ENCODE measurements at regions not wholly inside any gene's neighbourhood (a gene's known extent, or its start where the extent isn't known, plus 50 kb on each side); places are given as distances from the start of the nearest gene placed in this dataset.

- Histone ChIP-seq H2AFZ (ENCODE audit: low read depth, low read length) (no peak overlapping the region), H3K4me2 (ENCODE audit: insufficient read depth, low read length) (no peak overlapping the region), H3K4me1 (ENCODE audit: control insufficient read depth, extremely low read depth, insufficient read depth, low read length) (no peaks in the 10 kb centered on the region), H3K79me2 (ENCODE audit: control insufficient read depth, insufficient read depth, low read length) (no peaks in the 10 kb centered on the region), H3K9ac (replicated peaks; ENCODE audit: extremely low read depth, insufficient read depth, low read length) (no peak overlapping the region), H3K27ac (ENCODE audit: insufficient read depth, low read depth, low read length) (no peak overlapping the region), H3K4me3 (replicated peaks in 1 of 3; ENCODE audit: insufficient read depth in 1 of 3, low read depth in 1 of 3, low read length in 3 of 3) (no peak overlapping the region), H3K27me3 (ENCODE audit: control insufficient read depth in 2 of 2, insufficient read depth in 2 of 2, low read length in 2 of 2) (no peaks in the 10 kb centered on the region), H4K20me1 (replicated peaks; ENCODE audit: control insufficient read depth, extremely low read depth, insufficient read depth, low read length) (no peaks in the 10 kb centered on the region), H3K36me3 (ENCODE audit: control insufficient read depth in 2 of 2, extremely low read depth in 1 of 2, insufficient read depth in 2 of 2, low read length in 2 of 2) (no peaks in the 10 kb centered on the region), H3K9me3 (replicated peaks; ENCODE audit: control insufficient read depth, insufficient read depth, low read length) (no peaks in the 10 kb centered on the region), H3K9me1 (replicated peaks; ENCODE audit: control insufficient read depth, extremely low read depth, insufficient read depth, low read length) (no peaks in the 10 kb centered on the region)
- no peak for TF ChIP-seq MAX (IDR thresholded peaks at IDR 0.05; ENCODE audit: insufficient read depth, insufficient read length)
- TF ChIP-seq CTCF (IDR thresholded peaks at IDR 0.05; ENCODE audit: extremely low read depth in 1 of 2, insufficient read depth in 1 of 2, low read depth in 1 of 2, low read length in 2 of 2) = no peak
- TF ChIP-seq MYC (IDR thresholded peaks at IDR 0.05; ENCODE audit: low read depth, low read length) = no peak
- TF ChIP-seq JUN (IDR thresholded peaks at IDR 0.05; ENCODE audit: borderline replicate concordance, insufficient read depth, insufficient read length, low read depth) = no peak
- no peak for TF ChIP-seq POLR2AphosphoS5 (IDR thresholded peaks at IDR 0.05; ENCODE audit: insufficient read depth, low read depth, low read length)
- TF ChIP-seq POLR2A (IDR thresholded peaks at IDR 0.05; ENCODE audit: low read depth, low read length) = no peak
- no peak for TF ChIP-seq GATA2 (IDR thresholded peaks at IDR 0.05; ENCODE audit: insufficient read depth, insufficient read length, low read depth, low read length)
- TF ChIP-seq FOS (IDR thresholded peaks at IDR 0.05; ENCODE audit: borderline replicate concordance, insufficient read depth, low read length) = no peak
- DNase-seq (ENCODE audit: low read depth, low spot score) (no peak), FAIRE-seq (no peak)
- BruUV-seq (replicated peaks) = no TSS peak
- dilution Hi-C loops (cut with MboI; ENCODE audit: extremely low pct_ligation_motif_present, low sequenced_read_pairs) = no loop called here
- ChIA-PET CTCF (interaction anchor here (1.1 to 1.5 kb wide), 2 partner anchors 13 to 66 kb away, joined by 3 read pairs; no protein-coding TSS in a partner anchor), POLR2A (no interaction called here)
- intact Hi-C loops (cut with micrococcal nuclease) = no loop called here
Measured at GRCh38 chr1:11357276-11357675, 84.3 kb downstream of the UBIAD1 start.

Measured in endothelial cell of umbilical vein (primary cell).